Ammon's horn (tissue), 1 donor: ENCODE measurements at regions not wholly inside any gene's neighbourhood (a gene's known extent, or its start where the extent isn't known, plus 50 kb on each side); places are given as distances from the start of the nearest gene placed in this dataset.

Experiments used
- DNase-seq: peaks from one replicate; pipeline ENCODE4 v3.0.0-alpha.2; 2016; ENCODE audit warnings: low spot score

GRCh38 chr10:10956681-10957542 is 60.8 kb upstream of the CELF2 start:
- no peak for DNase-seq

GRCh38 chr10:10958041-10958440 is 59.6 kb upstream of the CELF2 start:
- no peak for DNase-seq

- DNase-seq: no peak
Observed at GRCh38 chr10:10959666-10960065, 58.0 kb upstream of the CELF2 start.

- no peak for DNase-seq
Observed at GRCh38 chr10:10960534-10960933, 57.1 kb upstream of the CELF2 start.

GRCh38 chr10:10961072-10961471 is 56.6 kb upstream of the CELF2 start:
- no peak for DNase-seq

- no peak for DNase-seq
Observed at GRCh38 chr10:10967029-10967428, 50.6 kb upstream of the CELF2 start.

- no peak for DNase-seq
Observed at GRCh38 chr10:10967581-10968256, 50.0 kb upstream of the CELF2 start.
